GM13977 (cell line): ENCODE measurements at regions not wholly inside any gene's neighbourhood (a gene's known extent, or its start where the extent isn't known, plus 50 kb on each side); places are given as distances from the start of the nearest gene placed in this dataset.

Experiments used
- DNase-seq: peaks from one replicate; pipeline ENCODE4 v3.0.0; 2012; ENCODE audit warnings: low spot score
- CTCF ChIP-seq: IDR thresholded peaks from 2 replicates; pipeline ENCODE4 v1.5.1; 2012; ENCODE audit warnings: mild to moderate bottlenecking, control low read depth; ENCODE audit not compliant: insufficient read depth; ENCODE audit errors: extremely low read depth, missing control alignments
- in situ Hi-C: fragments of 300-500 bp; cut with MboI; formaldehyde crosslinking; loops from one replicate; pipeline ENCODE4 v1.12.0; 2022; ENCODE audit warnings: low sequenced_read_pairs, low pct_unique_long_range_greater_than_20kb, mixed read lengths, inconsistent platforms; ENCODE audit not compliant: unreplicated experiment

GRCh38 chr14:85996551-85996950, 466.6 kb downstream of the FLRT2 start:
- DNase-seq = no peak
- no peak for TF ChIP-seq CTCF
- in situ Hi-C loops = no loop called here

- no peak for DNase-seq
- in situ Hi-C loops = no loop called here
Measured at GRCh38 chr14:85991156-85991555, 461.2 kb downstream of the FLRT2 start.

GRCh38 chr14:85987907-85988306, 458.0 kb downstream of the FLRT2 start:
- in situ Hi-C loops = no loop called here

More at GRCh38 chr14:85991156-85991555, 461.2 kb downstream of the FLRT2 start:
- no peak for TF ChIP-seq CTCF

GRCh38 chr14:85987292-85987691, 457.3 kb downstream of the FLRT2 start:
- in situ Hi-C loops = no loop called here

More at GRCh38 chr14:85987907-85988306, 458.0 kb downstream of the FLRT2 start:
- TF ChIP-seq CTCF = no peak
- DNase-seq = no peak

DNA sequence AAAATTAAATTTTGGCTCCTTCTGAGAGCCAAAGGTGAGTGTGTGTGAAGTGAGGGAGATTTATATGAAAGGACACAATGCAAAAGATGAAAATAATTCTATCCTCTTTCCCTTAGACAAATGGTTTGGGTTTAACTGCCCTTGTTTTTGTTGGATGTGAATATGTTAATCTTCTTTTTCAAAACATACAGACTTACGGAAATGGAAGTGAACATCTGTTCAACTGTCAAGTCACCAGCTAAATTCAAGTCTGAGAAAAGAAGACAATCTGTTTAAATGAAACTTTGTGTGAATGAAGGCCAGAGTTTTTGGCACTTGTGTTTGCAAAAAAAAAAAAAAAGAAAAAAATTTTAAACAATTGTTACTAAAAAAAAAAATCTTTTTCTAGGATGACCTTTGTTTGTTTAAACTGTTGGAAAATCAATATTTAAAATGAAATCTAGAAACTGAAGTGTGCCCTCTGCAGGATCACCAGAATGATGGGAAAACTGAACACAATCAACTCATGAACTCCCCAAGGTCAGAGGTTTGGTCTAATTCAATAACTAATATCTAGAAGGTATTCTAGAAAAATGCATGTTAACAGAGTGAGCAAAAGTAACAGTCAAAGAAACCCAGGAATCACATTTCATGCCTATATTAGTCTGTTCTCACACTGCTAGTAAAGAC, 448.8 kb downstream of the FLRT2 start:
- in situ Hi-C loops = no loop called here
- DNase-seq = no peak
- TF ChIP-seq CTCF = no peak

More at GRCh38 chr14:85987292-85987691, 457.3 kb downstream of the FLRT2 start:
- no peak for DNase-seq
- TF ChIP-seq CTCF = no peak

- in situ Hi-C loops = no loop called here
- no peak for TF ChIP-seq CTCF
- DNase-seq = no peak
Measured at GRCh38 chr14:85974602-85975001, 444.7 kb downstream of the FLRT2 start.

GRCh38 chr14:85963486-85963885, 433.5 kb downstream of the FLRT2 start:
- TF ChIP-seq CTCF = no peak
- in situ Hi-C loops = no loop called here
- no peak for DNase-seq
